GM11168 (cell line): ENCODE measurements at regions not wholly inside any gene's neighbourhood (a gene's known extent, or its start where the extent isn't known, plus 50 kb on each side); places are given as distances from the start of the nearest gene placed in this dataset.

Experiments
- in situ Hi-C: fragments of 300-500 bp; cut with MboI; formaldehyde crosslinking; loops from one replicate; pipeline ENCODE4 v1.12.0; 2022; ENCODE audit warnings: low sequenced_read_pairs; ENCODE audit not compliant: unreplicated experiment

DNA sequence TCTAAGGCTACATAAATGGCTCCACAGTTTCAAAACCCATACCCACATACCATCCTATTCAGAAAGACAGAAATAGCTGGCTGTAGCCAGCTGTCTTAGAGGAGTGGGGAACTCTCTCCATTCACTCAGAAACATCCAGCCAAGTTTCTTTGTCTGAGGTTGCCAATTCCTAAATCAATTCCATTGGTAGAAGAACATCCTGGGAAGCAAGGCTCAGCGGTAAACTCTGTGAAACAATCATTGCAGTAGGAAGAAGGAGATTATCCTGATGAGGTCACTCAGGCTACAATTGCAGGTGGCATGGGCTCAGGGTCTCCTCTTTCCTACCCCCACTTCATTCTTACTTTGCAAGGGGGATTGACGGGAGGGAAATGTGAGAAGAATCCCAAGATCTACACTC lies 154.0 kb downstream of the ETV1 start:
- in situ Hi-C loops = no loop called here

- in situ Hi-C loops = no loop called here
These were observed 150.4 kb downstream of the ETV1 start for GRCh38 chr7:13839063-13839462.
